ENCODE measurements at regions not wholly inside any gene's neighbourhood (a gene's known extent, or its start where the extent isn't known, plus 50 kb on each side); places are given as distances from the start of the nearest gene placed in this dataset.

DNA sequence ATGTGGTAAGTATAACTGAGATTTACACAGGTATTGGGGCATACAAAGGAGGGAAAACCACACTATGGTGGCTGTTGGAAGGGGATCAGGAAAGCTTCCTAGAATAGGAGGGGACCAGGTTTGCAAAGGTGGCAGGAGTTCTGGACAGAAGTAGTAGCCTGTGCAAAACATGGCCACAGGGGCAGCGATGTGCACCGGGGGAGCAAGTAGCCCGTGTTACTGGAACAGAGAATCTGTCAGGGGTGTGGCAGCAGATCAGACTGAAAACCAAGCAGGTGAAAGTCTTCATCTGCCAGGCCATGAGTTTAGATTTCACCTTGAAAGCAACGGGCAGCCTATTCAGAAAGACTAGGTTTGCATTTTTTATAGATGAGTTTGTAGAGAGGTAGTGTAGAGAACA is 182.3 kb upstream of the LPP start:
- H3K36me3 ChIP-seq: no peaks in the 10 kb centered on the region
- H3K4me3 ChIP-seq (replicated peaks in 1 of 3): no peak overlapping the region
- H3K9me3 ChIP-seq: no peaks in the 10 kb centered on the region
- 85 to 87% methylated on average over 4 of the region's 4 CpGs for WGBS, 2 donors
- TF ChIP-seq POLR2A (IDR thresholded peaks at IDR 0.05): no peak
- TF ChIP-seq, protein P1, sequence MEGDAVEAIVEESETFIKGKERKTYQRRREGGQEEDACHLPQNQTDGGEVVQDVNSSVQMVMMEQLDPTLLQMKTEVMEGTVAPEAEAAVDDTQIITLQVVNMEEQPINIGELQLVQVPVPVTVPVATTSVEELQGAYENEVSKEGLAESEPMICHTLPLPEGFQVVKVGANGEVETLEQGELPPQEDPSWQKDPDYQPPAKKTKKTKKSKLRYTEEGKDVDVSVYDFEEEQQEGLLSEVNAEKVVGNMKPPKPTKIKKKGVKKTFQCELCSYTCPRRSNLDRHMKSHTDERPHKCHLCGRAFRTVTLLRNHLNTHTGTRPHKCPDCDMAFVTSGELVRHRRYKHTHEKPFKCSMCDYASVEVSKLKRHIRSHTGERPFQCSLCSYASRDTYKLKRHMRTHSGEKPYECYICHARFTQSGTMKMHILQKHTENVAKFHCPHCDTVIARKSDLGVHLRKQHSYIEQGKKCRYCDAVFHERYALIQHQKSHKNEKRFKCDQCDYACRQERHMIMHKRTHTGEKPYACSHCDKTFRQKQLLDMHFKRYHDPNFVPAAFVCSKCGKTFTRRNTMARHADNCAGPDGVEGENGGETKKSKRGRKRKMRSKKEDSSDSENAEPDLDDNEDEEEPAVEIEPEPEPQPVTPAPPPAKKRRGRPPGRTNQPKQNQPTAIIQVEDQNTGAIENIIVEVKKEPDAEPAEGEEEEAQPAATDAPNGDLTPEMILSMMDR (IDR thresholded peaks at IDR 0.05): no peak
- no peak overlapping the region for H3K27ac ChIP-seq
- intact Hi-C loops (cut with DNase I): no loop called here
- peaks cover 6 to 16% of the 10 kb centered on the region in 2 donors for H3K4me1 ChIP-seq
- DNase-seq: no peak
- H3K27me3 ChIP-seq: no peaks in the 10 kb centered on the region

DNA sequence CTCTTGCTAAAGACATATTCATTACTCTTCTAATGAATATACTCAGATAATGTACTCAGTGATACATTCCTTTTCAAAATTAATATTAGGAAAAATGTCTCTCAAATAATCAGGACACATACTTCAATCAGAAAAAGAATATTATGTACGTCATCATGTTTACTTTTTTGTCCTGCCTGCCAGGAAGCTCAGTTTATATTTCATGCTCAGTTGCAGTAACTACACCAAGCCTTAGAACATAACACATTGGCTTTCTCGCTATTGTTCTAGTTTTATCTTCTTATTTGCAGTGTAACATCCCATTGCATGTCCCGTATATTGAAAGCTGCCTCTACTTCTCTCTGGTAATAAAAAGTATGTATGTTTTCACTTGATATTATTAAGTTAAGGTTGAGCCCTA is 181.5 kb upstream of the LPP start:
- DNase-seq: no peak
- intact Hi-C loops (cut with DNase I): no loop called here
- H3K9me3 ChIP-seq: no peaks in the 10 kb centered on the region
- H3K4me3 ChIP-seq (replicated peaks in 1 of 3): no peak overlapping the region
- no peaks in the 10 kb centered on the region for H3K27me3 ChIP-seq
- no peak overlapping the region for H3K27ac ChIP-seq
- 76 to 90% methylated on average over 3 of the region's 3 CpGs for WGBS, 2 donors
- H3K36me3 ChIP-seq: no peaks in the 10 kb centered on the region
- TF ChIP-seq, protein P1 (IDR thresholded peaks at IDR 0.05): no peak
- TF ChIP-seq POLR2A (IDR thresholded peaks at IDR 0.05): no peak
- H3K4me1 ChIP-seq: peaks cover 6 to 16% of the 10 kb centered on the region in 2 donors

DNA sequence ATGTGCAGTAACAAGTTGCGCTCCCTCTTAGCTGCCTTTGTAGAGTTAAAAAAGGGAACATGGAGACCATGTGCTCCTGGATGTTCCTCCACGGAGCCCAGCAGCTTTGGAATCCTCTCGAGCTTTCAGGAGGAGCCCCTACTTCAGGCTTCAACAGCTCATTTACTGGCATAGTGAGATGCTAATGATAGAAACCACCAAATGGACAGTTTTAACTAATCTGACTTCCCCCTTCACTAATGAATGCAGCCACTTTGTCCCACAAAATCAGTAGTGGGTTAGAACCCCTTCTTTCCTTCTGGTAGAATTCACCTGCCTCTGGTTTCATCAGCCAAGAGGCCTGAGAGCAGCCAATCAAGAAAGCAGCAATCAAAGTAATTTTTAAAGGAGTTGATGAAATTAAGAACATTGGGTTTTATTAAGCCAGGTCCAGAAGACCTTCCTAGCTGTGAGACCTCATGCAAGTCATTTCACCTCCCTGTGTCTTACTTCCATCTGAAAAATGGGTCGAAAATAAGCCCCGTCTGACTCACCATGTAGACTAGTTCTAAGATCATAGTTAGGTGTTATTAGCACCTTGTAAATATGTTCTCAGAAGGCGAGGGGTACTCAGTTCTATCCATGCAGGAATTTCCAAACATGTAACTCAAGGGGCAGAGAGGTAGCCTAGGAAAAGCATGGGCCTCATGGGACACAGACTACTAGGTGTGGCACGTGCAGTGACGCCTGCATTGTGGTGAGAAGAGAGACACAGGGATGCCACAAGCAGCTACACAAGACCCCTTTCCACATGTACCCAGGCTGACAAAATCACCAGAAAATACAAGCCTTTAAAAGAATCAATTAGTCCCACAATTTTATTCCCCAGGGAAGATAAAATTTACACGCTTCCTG is 179.7 kb upstream of the LPP start:
- 89 to 92% methylated on average over 9 of the region's 9 CpGs for WGBS, 2 donors
- no peak overlapping the region for H3K27ac ChIP-seq
- no peaks in the 10 kb centered on the region for H3K9me3 ChIP-seq
- no peaks in the 10 kb centered on the region for H3K36me3 ChIP-seq
- no peaks in the 10 kb centered on the region for H3K27me3 ChIP-seq
- H3K4me3 ChIP-seq (replicated peaks in 1 of 3): no peak overlapping the region
- TF ChIP-seq, protein P1 (IDR thresholded peaks at IDR 0.05): no peak
- TF ChIP-seq POLR2A (IDR thresholded peaks at IDR 0.05): no peak
- intact Hi-C loops (cut with DNase I): no loop called here
- DNase-seq: no peak
- H3K4me1 ChIP-seq: peaks cover 6 to 16% of the 10 kb centered on the region in 2 donors

DNA sequence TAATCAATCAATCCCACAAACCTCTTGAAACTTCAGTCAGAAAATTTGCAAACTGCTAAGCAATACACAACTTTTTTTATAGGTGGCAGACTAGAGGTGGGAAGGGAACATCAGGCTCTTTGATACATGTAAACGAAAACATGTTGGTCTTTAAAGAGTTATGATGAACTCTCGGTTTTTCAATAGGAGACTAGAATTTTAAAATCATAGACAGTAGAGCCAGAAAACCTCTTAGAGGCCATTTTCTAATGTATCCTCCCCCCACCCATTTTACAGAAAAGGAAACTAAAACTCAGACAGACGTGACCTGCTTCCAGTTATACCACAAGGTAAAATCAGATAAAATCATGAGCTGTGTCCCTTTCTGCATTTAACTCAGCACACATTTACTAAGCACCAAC is 179.1 kb upstream of the LPP start:
- intact Hi-C loops (cut with DNase I): no loop called here
- no peak for TF ChIP-seq POLR2A (IDR thresholded peaks at IDR 0.05)
- TF ChIP-seq, protein P1 (IDR thresholded peaks at IDR 0.05): peak in 1 of 6 experiments; percentile 28

More for the DNA sequence above, 179.1 kb upstream of the LPP start:
- no peak overlapping the region for H3K4me3 ChIP-seq (replicated peaks in 1 of 3)
- 77 to 84% methylated on average over 3 of the region's 3 CpGs for WGBS, 2 donors
- no peaks in the 10 kb centered on the region for H3K9me3 ChIP-seq
- H3K27ac ChIP-seq: peak overlapping the region in 1 of 3 donors; percentile 27
- peaks cover 6 to 16% of the 10 kb centered on the region in 2 donors for H3K4me1 ChIP-seq
- DNase-seq: no peak
- H3K36me3 ChIP-seq: no peaks in the 10 kb centered on the region
- no peaks in the 10 kb centered on the region for H3K27me3 ChIP-seq

Data from thyroid gland (tissue), 4 donors.